Erythroblast (primary cell): ENCODE measurements at regions not wholly inside any gene's neighbourhood (a gene's known extent, or its start where the extent isn't known, plus 50 kb on each side); places are given as distances from the start of the nearest gene placed in this dataset.

Source experiments
- GATA1 ChIP-seq: IDR thresholded peaks from 2 replicates; pipeline ENCODE4 v1.6.1; 2011; ENCODE audit warnings: low read depth, mild to moderate bottlenecking, control low read depth, low read length, moderate library complexity
- POLR2A ChIP-seq: IDR thresholded peaks from 2 replicates; pipeline ENCODE4 v1.6.1; 2011; ENCODE audit warnings: mild to moderate bottlenecking, low read length

GRCh38 chr2:192577706-192578105 lies 383.0 kb upstream of the TMEFF2 start:
- no peak for TF ChIP-seq POLR2A
- TF ChIP-seq GATA1: no peak
